ENCODE measurements at regions not wholly inside any gene's neighbourhood (a gene's known extent, or its start where the extent isn't known, plus 50 kb on each side); places are given as distances from the start of the nearest gene placed in this dataset.
A peak's percentile ranks its signal among the peaks of the same experiment; 100 is the strongest.

GRCh38 chr3:18097473-18097872 lies 327.7 kb downstream of the SATB1 start:
- Mint-ChIP-seq H3K36me3 (ENCODE audit: unreplicated experiment) (peaks cover 5% of the 10 kb centered on the region), H3K4me1 (ENCODE audit: low read depth, unreplicated experiment) (peaks cover 2% of the 10 kb centered on the region), H3K4me3 (ENCODE audit: unreplicated experiment) (no peak overlapping the region), H3K27ac (ENCODE audit: unreplicated experiment) (no peak overlapping the region), H3K27me3 (ENCODE audit: unreplicated experiment) (peaks cover 1% of the 10 kb centered on the region), H3K9me3 (ENCODE audit: unreplicated experiment) (peaks cover 5% of the 10 kb centered on the region)
- TF ChIP-seq, protein P1, sequence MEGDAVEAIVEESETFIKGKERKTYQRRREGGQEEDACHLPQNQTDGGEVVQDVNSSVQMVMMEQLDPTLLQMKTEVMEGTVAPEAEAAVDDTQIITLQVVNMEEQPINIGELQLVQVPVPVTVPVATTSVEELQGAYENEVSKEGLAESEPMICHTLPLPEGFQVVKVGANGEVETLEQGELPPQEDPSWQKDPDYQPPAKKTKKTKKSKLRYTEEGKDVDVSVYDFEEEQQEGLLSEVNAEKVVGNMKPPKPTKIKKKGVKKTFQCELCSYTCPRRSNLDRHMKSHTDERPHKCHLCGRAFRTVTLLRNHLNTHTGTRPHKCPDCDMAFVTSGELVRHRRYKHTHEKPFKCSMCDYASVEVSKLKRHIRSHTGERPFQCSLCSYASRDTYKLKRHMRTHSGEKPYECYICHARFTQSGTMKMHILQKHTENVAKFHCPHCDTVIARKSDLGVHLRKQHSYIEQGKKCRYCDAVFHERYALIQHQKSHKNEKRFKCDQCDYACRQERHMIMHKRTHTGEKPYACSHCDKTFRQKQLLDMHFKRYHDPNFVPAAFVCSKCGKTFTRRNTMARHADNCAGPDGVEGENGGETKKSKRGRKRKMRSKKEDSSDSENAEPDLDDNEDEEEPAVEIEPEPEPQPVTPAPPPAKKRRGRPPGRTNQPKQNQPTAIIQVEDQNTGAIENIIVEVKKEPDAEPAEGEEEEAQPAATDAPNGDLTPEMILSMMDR (IDR thresholded peaks at IDR 0.05; ENCODE audit: partially characterized antibody, unreplicated experiment): no peak
- DNase-seq: no peak

DNA sequence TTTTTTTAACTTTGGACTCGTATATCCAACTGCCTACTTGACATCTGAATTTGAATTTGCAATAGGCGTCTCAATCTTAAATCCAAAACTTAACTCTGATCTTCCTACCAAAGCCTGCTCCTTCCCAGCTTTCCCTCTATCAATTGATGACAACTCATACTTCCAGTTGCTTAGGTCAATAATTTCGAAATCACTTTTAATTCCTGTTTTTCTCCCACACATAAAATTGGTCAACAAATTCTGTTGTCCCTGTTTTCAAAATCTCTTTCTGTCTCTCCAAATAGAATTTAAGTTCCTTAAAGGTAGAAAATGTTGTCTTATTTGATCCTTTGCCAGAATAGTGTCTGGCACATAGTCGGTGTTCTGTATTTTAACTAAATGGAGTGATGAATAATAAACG lies 332.4 kb downstream of the SATB1 start:
- Mint-ChIP-seq H3K36me3 (ENCODE audit: unreplicated experiment) (peaks cover 14% of the 10 kb centered on the region), H3K27ac (ENCODE audit: unreplicated experiment) (no peak overlapping the region), H3K27me3 (ENCODE audit: unreplicated experiment) (no peaks in the 10 kb centered on the region), H3K4me1 (ENCODE audit: low read depth, unreplicated experiment) (peaks cover 2% of the 10 kb centered on the region), H3K4me3 (ENCODE audit: unreplicated experiment) (no peak overlapping the region), H3K9me3 (ENCODE audit: unreplicated experiment) (peaks cover 4% of the 10 kb centered on the region)
- DNase-seq: no peak
- TF ChIP-seq, protein P1 (IDR thresholded peaks at IDR 0.05; ENCODE audit: partially characterized antibody, unreplicated experiment): no peak

- Mint-ChIP-seq H3K9me3 (ENCODE audit: unreplicated experiment) (peaks cover 1% of the 10 kb centered on the region), H3K4me1 (ENCODE audit: low read depth, unreplicated experiment) (peaks cover 17% of the 10 kb centered on the region), H3K27me3 (ENCODE audit: unreplicated experiment) (no peaks in the 10 kb centered on the region), H3K4me3 (ENCODE audit: unreplicated experiment) (no peak overlapping the region), H3K36me3 (ENCODE audit: unreplicated experiment) (peaks cover 11% of the 10 kb centered on the region), H3K27ac (ENCODE audit: unreplicated experiment) (no peak overlapping the region)
- TF ChIP-seq, protein P1 (IDR thresholded peaks at IDR 0.05; ENCODE audit: partially characterized antibody, unreplicated experiment): no peak
- DNase-seq: no peak
Measured at GRCh38 chr3:18090377-18090776, 334.8 kb downstream of the SATB1 start.

DNA sequence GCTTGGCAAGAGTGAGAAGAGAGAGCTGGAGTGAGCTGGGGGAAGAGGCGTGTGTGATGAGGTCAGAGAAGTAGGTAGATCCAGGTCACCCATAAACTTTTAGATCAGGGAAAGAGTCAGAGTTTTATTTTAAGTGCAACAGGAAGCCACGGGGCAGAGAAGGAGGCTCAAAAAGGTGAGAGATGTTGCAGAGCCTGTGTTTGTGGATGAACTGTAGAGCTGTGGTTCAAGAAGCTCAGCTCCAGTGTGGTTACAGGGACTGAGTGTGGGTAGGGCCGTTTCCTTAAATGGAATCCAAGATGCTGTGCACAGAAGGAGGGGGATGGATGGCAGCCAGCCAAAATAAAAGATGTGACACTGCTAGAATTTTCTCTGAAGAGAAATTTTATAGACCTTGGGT lies 337.2 kb downstream of the SATB1 start:
- TF ChIP-seq, protein P1 (IDR thresholded peaks at IDR 0.05; ENCODE audit: partially characterized antibody, unreplicated experiment): no peak
- Mint-ChIP-seq H3K4me3 (ENCODE audit: unreplicated experiment) (no peak overlapping the region), H3K27me3 (ENCODE audit: unreplicated experiment) (no peaks in the 10 kb centered on the region), H3K9me3 (ENCODE audit: unreplicated experiment) (peaks cover 1% of the 10 kb centered on the region), H3K27ac (ENCODE audit: unreplicated experiment) (no peak overlapping the region), H3K4me1 (ENCODE audit: low read depth, unreplicated experiment) (peaks cover 20% of the 10 kb centered on the region), H3K36me3 (ENCODE audit: unreplicated experiment) (peaks cover 11% of the 10 kb centered on the region)
- no peak for DNase-seq

DNA sequence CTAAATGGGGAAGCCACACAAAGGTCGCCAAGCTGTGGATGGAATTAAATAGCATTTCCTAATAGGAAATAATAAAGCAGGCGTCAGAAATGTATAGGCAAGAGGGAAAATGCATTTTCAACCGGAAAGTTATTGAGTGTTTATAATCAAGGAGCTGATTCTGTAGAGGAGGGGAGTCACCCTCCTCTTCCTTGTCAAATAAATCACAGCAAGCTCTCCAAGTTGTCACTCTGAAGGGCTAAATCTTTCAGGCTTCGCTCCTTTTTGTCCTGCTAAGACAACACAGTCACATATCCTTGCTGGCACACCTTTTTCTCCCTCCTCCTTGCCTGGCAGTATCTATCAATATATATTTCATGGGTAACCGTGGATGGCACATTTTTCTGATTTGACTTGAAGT lies 338.4 kb downstream of the SATB1 start:
- TF ChIP-seq, protein P1 (IDR thresholded peaks at IDR 0.05; ENCODE audit: partially characterized antibody, unreplicated experiment): no peak
- DNase-seq: no peak
- Mint-ChIP-seq H3K9me3 (ENCODE audit: unreplicated experiment) (peaks cover 1% of the 10 kb centered on the region), H3K27ac (ENCODE audit: unreplicated experiment) (peak overlapping the region; percentile 7), H3K4me1 (ENCODE audit: low read depth, unreplicated experiment) (peaks cover 20% of the 10 kb centered on the region), H3K27me3 (ENCODE audit: unreplicated experiment) (no peaks in the 10 kb centered on the region), H3K4me3 (ENCODE audit: unreplicated experiment) (no peak overlapping the region), H3K36me3 (ENCODE audit: unreplicated experiment) (peaks cover 11% of the 10 kb centered on the region)

Measured in glutamatergic neuron (in vitro differentiated cells).